Vagina (tissue), 2 donors: ENCODE measurements at regions not wholly inside any gene's neighbourhood (a gene's known extent, or its start where the extent isn't known, plus 50 kb on each side); places are given as distances from the start of the nearest gene placed in this dataset.

ENCODE experiments used
- CTCF ChIP-seq, 3 experiments: fragments of 450-650 bp in 2 of 3; fragments of 200-600 bp in 1 of 3; sonication (generic) in 1 of 3; IDR thresholded peaks; one replicate each; pipeline ENCODE4 v1.5.1; 2017 to 2019; ENCODE audit warnings: antibody characterized with exemption in 3 of 3, mild to moderate bottlenecking in 2 of 3, moderate library complexity in 2 of 3
- POLR2A ChIP-seq, 2 donors: fragments of 450-650 bp; IDR thresholded peaks; one replicate each; pipeline ENCODE4 v1.6.1; 2017; ENCODE audit warnings: antibody characterized with exemption in 2 of 2, mild to moderate bottlenecking in 2 of 2, moderate library complexity in 2 of 2

GRCh38 chr2:157184161-157184895 is 73.2 kb upstream of the GALNT5 start:
- TF ChIP-seq CTCF (IDR thresholded peaks at IDR 0.05), result no peak
- TF ChIP-seq POLR2A (IDR thresholded peaks at IDR 0.05), result no peak
